ENCODE measurements at regions not wholly inside any gene's neighbourhood (a gene's known extent, or its start where the extent isn't known, plus 50 kb on each side); places are given as distances from the start of the nearest gene placed in this dataset.

DNA sequence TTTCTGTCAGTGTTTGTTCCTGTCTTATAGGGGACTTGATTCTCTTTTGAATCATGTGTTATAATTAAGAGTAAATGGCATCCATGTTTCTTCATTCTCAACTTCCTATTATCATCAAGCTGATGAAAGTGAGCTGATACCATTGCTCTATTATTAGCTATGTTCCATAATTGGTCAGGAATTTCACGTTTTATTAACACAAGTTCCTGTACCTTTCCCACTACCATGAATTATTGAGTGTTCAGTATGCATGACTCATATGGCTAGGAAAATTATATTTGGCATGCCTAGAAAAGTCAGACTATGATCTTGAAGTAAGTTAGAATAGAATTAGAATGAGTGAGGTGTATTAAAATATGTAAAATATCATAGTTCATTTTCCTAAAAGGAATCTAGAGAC lies 278.9 kb upstream of the LRRC3B start:
- Histone ChIP-seq H3K36me3 (no peaks in the 10 kb centered on the region), H3K27me3 (no peaks in the 10 kb centered on the region), H3K27ac (no peak overlapping the region), H3K4me1 (no peaks in the 10 kb centered on the region), H3K9me3 (peaks cover 0 to 6% (median 0%) of the 10 kb centered on the region in 4 donors), H3K4me3 (no peak overlapping the region)
- DNase-seq (ENCODE audit: low spot score in 2 of 2) = no peak
- TF ChIP-seq POLR2A (IDR thresholded peaks at IDR 0.05) = no peak
- no peak for TF ChIP-seq CTCF (IDR thresholded peaks at IDR 0.05)
- TF ChIP-seq EP300 (IDR thresholded peaks at IDR 0.05) = no peak
- WGBS, 2 donors = 63 to 65% methylated on average over 1 of the region's 1 CpG

DNA sequence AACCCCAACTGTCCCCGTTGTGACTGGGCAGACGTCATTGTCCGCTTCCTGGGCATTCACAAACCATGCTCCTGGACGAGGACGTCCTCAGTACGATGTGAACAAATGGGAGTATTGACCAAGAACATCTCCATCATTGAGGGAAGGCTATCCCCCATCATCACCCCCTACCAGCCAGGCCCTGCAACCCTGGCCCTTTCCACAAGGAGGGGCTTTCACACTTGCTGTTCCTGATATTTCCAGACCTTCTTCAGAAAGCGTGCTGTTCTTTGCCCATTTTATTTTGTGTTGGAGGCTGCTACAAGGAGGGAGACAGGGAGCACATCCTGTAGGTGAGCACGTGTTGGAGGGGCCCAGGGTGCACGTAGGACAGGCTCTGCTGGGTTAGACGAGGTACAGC lies 277.0 kb upstream of the LRRC3B start:
- Histone ChIP-seq H3K27me3 (no peaks in the 10 kb centered on the region), H3K27ac (no peak overlapping the region), H3K4me1 (no peaks in the 10 kb centered on the region), H3K36me3 (no peaks in the 10 kb centered on the region), H3K9me3 (peaks cover 0 to 6% (median 0%) of the 10 kb centered on the region in 4 donors), H3K4me3 (no peak overlapping the region)
- TF ChIP-seq POLR2A (IDR thresholded peaks at IDR 0.05) = no peak
- no peak for TF ChIP-seq CTCF (IDR thresholded peaks at IDR 0.05)
- no peak for TF ChIP-seq EP300 (IDR thresholded peaks at IDR 0.05)
- no peak for DNase-seq (ENCODE audit: low spot score in 2 of 2)
- 82 to 90% methylated on average over 10 of the region's 10 CpGs for WGBS, 2 donors

- no peaks in the 10 kb centered on the region for H3K36me3 ChIP-seq
- WGBS, 2 donors = 93 to 95% methylated on average over 13 of the region's 13 CpGs
- H3K27me3 ChIP-seq = no peaks in the 10 kb centered on the region
- H3K4me3 ChIP-seq = no peak overlapping the region
- H3K4me1 ChIP-seq = no peaks in the 10 kb centered on the region
- TF ChIP-seq POLR2A (IDR thresholded peaks at IDR 0.05) = no peak
- no peak for TF ChIP-seq CTCF (IDR thresholded peaks at IDR 0.05)
- TF ChIP-seq EP300 (IDR thresholded peaks at IDR 0.05) = no peak
- peaks cover 0 to 6% (median 0%) of the 10 kb centered on the region in 4 donors for H3K9me3 ChIP-seq
- DNase-seq (ENCODE audit: low spot score in 2 of 2) = no peak
- H3K27ac ChIP-seq = no peak overlapping the region
These were observed 276.1 kb upstream of the LRRC3B start for GRCh38 chr3:26346497-26346896.

- no peak for TF ChIP-seq CTCF (IDR thresholded peaks at IDR 0.05)
- TF ChIP-seq EP300 (IDR thresholded peaks at IDR 0.05) = no peak
- no peak for TF ChIP-seq POLR2A (IDR thresholded peaks at IDR 0.05)
- no peak for DNase-seq (ENCODE audit: low spot score in 2 of 2)
- Histone ChIP-seq H3K27ac (no peak overlapping the region), H3K27me3 (no peaks in the 10 kb centered on the region), H3K36me3 (no peaks in the 10 kb centered on the region), H3K4me3 (no peak overlapping the region), H3K4me1 (no peaks in the 10 kb centered on the region), H3K9me3 (peaks cover 0 to 6% (median 0%) of the 10 kb centered on the region in 4 donors)
- 96 to 97% methylated on average over 16 of the region's 16 CpGs for WGBS, 2 donors
These were observed 275.4 kb upstream of the LRRC3B start for GRCh38 chr3:26347150-26347549.

GRCh38 chr3:26350853-26351252 lies 271.7 kb upstream of the LRRC3B start:
- Histone ChIP-seq H3K9me3 (peaks cover 0 to 6% (median 0%) of the 10 kb centered on the region in 4 donors), H3K36me3 (no peaks in the 10 kb centered on the region), H3K4me3 (no peak overlapping the region), H3K4me1 (peaks cover 0 to 7% (median 0%) of the 10 kb centered on the region in 4 donors), H3K27me3 (no peaks in the 10 kb centered on the region), H3K27ac (no peak overlapping the region)
- WGBS, 2 donors = 80 to 84% methylated on average over 2 of the region's 2 CpGs
- DNase-seq (ENCODE audit: low spot score in 2 of 2) = no peak
- TF ChIP-seq EP300 (IDR thresholded peaks at IDR 0.05) (no peak), POLR2A (IDR thresholded peaks at IDR 0.05) (no peak), CTCF (IDR thresholded peaks at IDR 0.05) (no peak)

Data from tibial nerve (tissue), 4 donors.